MM.1S (cell line): ENCODE measurements at regions not wholly inside any gene's neighbourhood (a gene's known extent, or its start where the extent isn't known, plus 50 kb on each side); places are given as distances from the start of the nearest gene placed in this dataset.
A peak's percentile ranks its signal among the peaks of the same experiment; 100 is the strongest.

Experiments
- DNase-seq: peaks from one replicate; pipeline ENCODE4 v3.0.0-alpha.2; 2015
- H2AFZ ChIP-seq: fragments of 300-600 bp; sonication (generic); 2 replicates; pipeline ENCODE4 v1.6.0; 2016; ENCODE audit warnings: antibody characterized with exemption, low read length
- H3F3A ChIP-seq: fragments of 300-600 bp; sonication (generic); 2 replicates; pipeline ENCODE4 v1.6.1; 2016; ENCODE audit warnings: mild to moderate bottlenecking, antibody characterized with exemption, low read length, moderate library complexity, mixed read lengths; ENCODE audit not compliant: insufficient read depth
- H3K27ac ChIP-seq: fragments of 300-600 bp; sonication (generic); 2 replicates; pipeline ENCODE4 v1.5.1; 2016; ENCODE audit warnings: mild to moderate bottlenecking, low read length
- H3K27me3 ChIP-seq: fragments of 300-600 bp; sonication (generic); replicated peaks from 2 replicates; pipeline ENCODE4 v1.6.0; 2016; ENCODE audit warnings: low read length; ENCODE audit not compliant: insufficient read depth
- H3K36me3 ChIP-seq: fragments of 300-600 bp; sonication (generic); replicated peaks from 2 replicates; pipeline ENCODE4 v1.6.1; 2016; ENCODE audit warnings: mild to moderate bottlenecking, low read length, mixed read lengths; ENCODE audit not compliant: insufficient read depth
- H3K4me1 ChIP-seq: fragments of 300-600 bp; sonication (generic); 2 replicates; pipeline ENCODE4 v1.6.1; 2016; ENCODE audit warnings: low read length, mixed read lengths
- H3K4me2 ChIP-seq: fragments of 300-600 bp; sonication (generic); 2 replicates; pipeline ENCODE4 v1.6.0; 2016; ENCODE audit warnings: low read depth, low read length
- H3K4me3 ChIP-seq: fragments of 300-600 bp; sonication (generic); 2 replicates; pipeline ENCODE4 v1.5.1; 2016; ENCODE audit warnings: low read length, mixed read lengths
- H3K79me2 ChIP-seq: fragments of 300-600 bp; sonication (generic); 2 replicates; pipeline ENCODE4 v1.6.1; 2016; ENCODE audit warnings: mixed run types, low read length, mixed read lengths
- H3K9ac ChIP-seq: fragments of 300-600 bp; sonication (generic); 2 replicates; pipeline ENCODE4 v1.6.1; 2016; ENCODE audit warnings: low read length, mixed read lengths
- H3K9me2 ChIP-seq: fragments of 300-600 bp; sonication (generic); replicated peaks from 2 replicates; pipeline ENCODE4 v1.6.1; 2016; ENCODE audit warnings: mild to moderate bottlenecking, low read length, mixed read lengths; ENCODE audit not compliant: insufficient read depth
- H3K9me3 ChIP-seq: fragments of 300-600 bp; sonication (generic); replicated peaks from 2 replicates; pipeline ENCODE4 v1.6.1; 2016; ENCODE audit warnings: mild to moderate bottlenecking, low read length, mixed read lengths; ENCODE audit not compliant: insufficient read depth
- H4K20me1 ChIP-seq: fragments of 300-600 bp; sonication (generic); 2 replicates; pipeline ENCODE4 v1.6.1; 2016; ENCODE audit warnings: mild to moderate bottlenecking, low read length, moderate library complexity, mixed read lengths; ENCODE audit not compliant: insufficient read depth
- CTCF ChIP-seq: fragments of 300-600 bp; sonication (generic); IDR thresholded peaks from 2 replicates; pipeline ENCODE4 v1.5.1; 2016; ENCODE audit warnings: antibody characterized with exemption, low read length, mixed read lengths
- EZH2 ChIP-seq: fragments of 300-600 bp; sonication (generic); optimal IDR thresholded peaks from 2 replicates; pipeline ENCODE3; 2017; ENCODE audit warnings: low read depth, mild to moderate bottlenecking, antibody characterized with exemption, low read length, mixed read lengths
- EZH2phosphoT487 ChIP-seq: fragments of 300-600 bp; sonication (generic); IDR thresholded peaks from 2 replicates; pipeline ENCODE4 v1.6.1; 2018; ENCODE audit warnings: antibody characterized with exemption, low read length

- H3K79me2 ChIP-seq, result no peaks in the 10 kb centered on the region
- TF ChIP-seq EZH2phosphoT487 (no peak), CTCF (no peak)
- H3K4me2 ChIP-seq, result no peak overlapping the region
- no peaks in the 10 kb centered on the region for H3K27me3 ChIP-seq
- H3K9ac ChIP-seq, result no peak overlapping the region
- no peaks in the 10 kb centered on the region for H3K4me1 ChIP-seq
- no peaks in the 10 kb centered on the region for H4K20me1 ChIP-seq
- H3K36me3 ChIP-seq, result no peaks in the 10 kb centered on the region
- DNase-seq, result no peak
- H3K9me2 ChIP-seq, result no peaks in the 10 kb centered on the region
- no peak overlapping the region for H3K4me3 ChIP-seq
- no peaks in the 10 kb centered on the region for H3K9me3 ChIP-seq
- no peak overlapping the region for H2AFZ ChIP-seq
- no peak overlapping the region for H3K27ac ChIP-seq
- H3F3A ChIP-seq, result no peaks in the 10 kb centered on the region
Observed at GRCh38 chr2:34244195-34244594, 645.1 kb upstream of the FAM98A start.

DNA sequence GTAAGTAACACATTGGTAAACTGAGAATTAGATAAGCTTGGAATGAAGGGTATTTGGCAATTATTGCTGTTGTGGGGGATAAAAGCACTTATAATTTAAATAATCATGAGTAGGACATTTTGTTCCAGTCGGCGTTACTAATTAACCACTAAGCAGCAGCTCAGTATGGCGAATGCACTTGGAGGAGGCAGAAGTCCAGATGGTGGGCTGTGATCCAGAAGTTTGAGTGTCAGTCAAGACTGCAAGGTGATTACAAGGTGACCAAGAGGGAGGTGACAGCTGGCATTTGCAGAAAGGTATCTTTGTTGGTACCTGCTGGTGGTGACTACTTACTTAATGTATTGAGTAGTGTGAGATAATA is 643.6 kb upstream of the FAM98A start:
- Histone ChIP-seq H3K27me3 (no peaks in the 10 kb centered on the region), H3K4me3 (no peak overlapping the region), H3K9me3 (no peaks in the 10 kb centered on the region), H3K36me3 (no peaks in the 10 kb centered on the region), H2AFZ (no peak overlapping the region), H3K4me2 (no peak overlapping the region), H3K27ac (no peak overlapping the region), H3K9ac (no peak overlapping the region), H3F3A (no peaks in the 10 kb centered on the region), H3K9me2 (no peaks in the 10 kb centered on the region), H4K20me1 (no peaks in the 10 kb centered on the region), H3K4me1 (no peaks in the 10 kb centered on the region), H3K79me2 (no peaks in the 10 kb centered on the region)
- DNase-seq, result no peak
- TF ChIP-seq CTCF (no peak), EZH2 (no peak), EZH2phosphoT487 (no peak)

GRCh38 chr2:34241905-34242762 is 643.0 kb upstream of the FAM98A start:
- Histone ChIP-seq H3K4me1 (no peaks in the 10 kb centered on the region), H3K79me2 (no peaks in the 10 kb centered on the region), H3K36me3 (no peaks in the 10 kb centered on the region), H3K27me3 (no peaks in the 10 kb centered on the region), H3K9ac (no peak overlapping the region), H3K9me3 (no peaks in the 10 kb centered on the region), H4K20me1 (no peaks in the 10 kb centered on the region), H3F3A (no peaks in the 10 kb centered on the region), H3K9me2 (no peaks in the 10 kb centered on the region), H2AFZ (no peak overlapping the region), H3K4me3 (no peak overlapping the region), H3K4me2 (no peak overlapping the region), H3K27ac (no peak overlapping the region)
- TF ChIP-seq EZH2, result no peak
- no peak for TF ChIP-seq CTCF
- TF ChIP-seq EZH2phosphoT487, result no peak
- DNase-seq, result peak; percentile 27
